ENCODE measurements at regions not wholly inside any gene's neighbourhood (a gene's known extent, or its start where the extent isn't known, plus 50 kb on each side); places are given as distances from the start of the nearest gene placed in this dataset.
"Not testable (repeated sequence)": the region's sequence is repeated elsewhere in the genome, so short reads cannot be mapped to it uniquely, and the experiment has no call there.

GRCh38 chr5:103883143-103883542, 320.6 kb upstream of the NUDT12 start:
- Histone ChIP-seq H3K27ac (no peak overlapping the region), H3K27me3 (no peaks in the 10 kb centered on the region), H3K4me1 (no peaks in the 10 kb centered on the region), H3K4me3 (no peak overlapping the region), H3K9me3 (no peaks in the 10 kb centered on the region), H3K36me3 (no peaks in the 10 kb centered on the region)
- ATAC-seq (no peak), DNase-seq (no peak)
- no peak for TF ChIP-seq CTCF (IDR thresholded peaks at IDR 0.05)
- intact Hi-C loops (cut with DNase I): no loop called here

GRCh38 chr5:103881560-103881959, 319.0 kb upstream of the NUDT12 start:
- H3K9me3 ChIP-seq: no peaks in the 10 kb centered on the region
- H3K36me3 ChIP-seq: no peaks in the 10 kb centered on the region
- no peak overlapping the region for H3K27ac ChIP-seq
- no peaks in the 10 kb centered on the region for H3K4me1 ChIP-seq
- no peak overlapping the region for H3K4me3 ChIP-seq
- no peak for DNase-seq
- ATAC-seq: no peak
- no peak for TF ChIP-seq CTCF (IDR thresholded peaks at IDR 0.05)
- H3K27me3 ChIP-seq: no peaks in the 10 kb centered on the region
- intact Hi-C loops (cut with DNase I): no loop called here

- Histone ChIP-seq H3K4me1 (no peaks in the 10 kb centered on the region), H3K27me3 (no peaks in the 10 kb centered on the region), H3K27ac (no peak overlapping the region), H3K4me3 (no peak overlapping the region), H3K36me3 (no peaks in the 10 kb centered on the region), H3K9me3 (no peaks in the 10 kb centered on the region)
- DNase-seq (no peak), ATAC-seq (no peak)
- no peak for TF ChIP-seq CTCF (IDR thresholded peaks at IDR 0.05)
- intact Hi-C loops (cut with DNase I): no loop called here
Observed at GRCh38 chr5:103867857-103868598, 305.4 kb upstream of the NUDT12 start.

GRCh38 chr5:103866169-103866568, 303.6 kb upstream of the NUDT12 start:
- Histone ChIP-seq H3K27ac (no peak overlapping the region), H3K36me3 (no peaks in the 10 kb centered on the region), H3K4me3 (no peak overlapping the region), H3K27me3 (no peaks in the 10 kb centered on the region), H3K9me3 (no peaks in the 10 kb centered on the region), H3K4me1 (no peaks in the 10 kb centered on the region)
- no peak for DNase-seq
- TF ChIP-seq CTCF (IDR thresholded peaks at IDR 0.05): no peak
- no peak for ATAC-seq
- intact Hi-C loops (cut with DNase I): no loop called here

- Histone ChIP-seq H3K4me1 (no peaks in the 10 kb centered on the region), H3K27me3 (no peaks in the 10 kb centered on the region), H3K4me3 (no peak overlapping the region), H3K27ac (no peak overlapping the region), H3K9me3 (no peaks in the 10 kb centered on the region), H3K36me3 (no peaks in the 10 kb centered on the region)
- intact Hi-C loops (cut with DNase I): no loop called here
- DNase-seq: no peak
- ATAC-seq: no peak
- TF ChIP-seq CTCF (IDR thresholded peaks at IDR 0.05): no peak
Observed at GRCh38 chr5:103862398-103862797, 299.8 kb upstream of the NUDT12 start.

GRCh38 chr5:103860327-103860726, 297.7 kb upstream of the NUDT12 start:
- no peaks in the 10 kb centered on the region for H3K4me1 ChIP-seq
- H3K27ac ChIP-seq: no peak overlapping the region
- ATAC-seq (no peak), DNase-seq (no peak)
- no peaks in the 10 kb centered on the region for H3K9me3 ChIP-seq
- H3K36me3 ChIP-seq: no peaks in the 10 kb centered on the region
- intact Hi-C loops (cut with DNase I): no loop called here
- H3K4me3 ChIP-seq: no peak overlapping the region
- H3K27me3 ChIP-seq: no peaks in the 10 kb centered on the region
- no peak for TF ChIP-seq CTCF (IDR thresholded peaks at IDR 0.05)

GRCh38 chr5:103858367-103858766, 295.8 kb upstream of the NUDT12 start:
- DNase-seq; ATAC-seq; H3K4me3 ChIP-seq; H3K4me1 ChIP-seq; H3K36me3 ChIP-seq; H3K27me3 ChIP-seq; intact Hi-C loops (cut with DNase I); H3K27ac ChIP-seq; H3K9me3 ChIP-seq: not testable (repeated sequence)
